Right ventricle myocardium superior (tissue), 1 donor: ENCODE measurements at regions not wholly inside any gene's neighbourhood (a gene's known extent, or its start where the extent isn't known, plus 50 kb on each side); places are given as distances from the start of the nearest gene placed in this dataset.
A peak's percentile ranks its signal among the peaks of the same experiment; 100 is the strongest.
"Not testable (repeated sequence)": the region's sequence is repeated elsewhere in the genome, so short reads cannot be mapped to it uniquely, and the experiment has no call there.

Experiments used
- ATAC-seq: fragments of 200-7000 bp; cut with Tn5 transposase; one replicate; pipeline ENCODE4 v1.9.1; 2020; ENCODE audit warnings: mild to moderate bottlenecking; ENCODE audit not compliant: poor library complexity
- DNase-seq: peaks from one replicate; pipeline ENCODE4 v3.0.0-alpha.2; 2020
- intact Hi-C: fragments of 100-400 bp; cut with DNase I; formaldehyde crosslinking; loops from one replicate; pipeline ENCODE4 v1.11.2; 2022
- donor health status: DM: no; HTN: yes; CAD: no; lungs with severe emphysema.

GRCh38 chr6:137680705-137681346 is 186.2 kb upstream of the TNFAIP3 start:
- ATAC-seq (no peak), DNase-seq (no peak)
- intact Hi-C loops, result no loop called here

GRCh38 chr6:137681445-137682009 is 185.5 kb upstream of the TNFAIP3 start:
- DNase-seq, result no peak
- ATAC-seq, result no peak
- intact Hi-C loops, result no loop called here

- ATAC-seq, intact Hi-C loops: not testable (repeated sequence)
These were observed 184.4 kb upstream of the TNFAIP3 start for GRCh38 chr6:137682658-137683057.

GRCh38 chr6:137683916-137684315 is 183.1 kb upstream of the TNFAIP3 start:
- intact Hi-C loops, result no loop called here
- ATAC-seq (no peak), DNase-seq (no peak)

More at GRCh38 chr6:137682658-137683057, 184.4 kb upstream of the TNFAIP3 start:
- DNase-seq, result not testable (repeated sequence)

GRCh38 chr6:137685798-137686375 is 181.2 kb upstream of the TNFAIP3 start:
- ATAC-seq (no peak), DNase-seq (no peak)
- intact Hi-C loops, result no loop called here

- intact Hi-C loops, result no loop called here
- ATAC-seq (no peak), DNase-seq (no peak)
These were observed 179.2 kb upstream of the TNFAIP3 start for GRCh38 chr6:137687818-137688217.

- DNase-seq (no peak), ATAC-seq (no peak)
- intact Hi-C loops, result no loop called here
These were observed 178.7 kb upstream of the TNFAIP3 start for GRCh38 chr6:137688230-137688971.

- no peak for ATAC-seq
- no peak for DNase-seq
- intact Hi-C loops, result no loop called here
These were observed 177.7 kb upstream of the TNFAIP3 start for GRCh38 chr6:137689377-137689776.

- ATAC-seq (no peak), DNase-seq (no peak)
- intact Hi-C loops, result no loop called here
These were observed 177.0 kb upstream of the TNFAIP3 start for GRCh38 chr6:137690034-137690433.

- ATAC-seq (no peak), DNase-seq (no peak)
- intact Hi-C loops, result no loop called here
These were observed 176.3 kb upstream of the TNFAIP3 start for GRCh38 chr6:137690721-137691120.

GRCh38 chr6:137692308-137692707 is 174.8 kb upstream of the TNFAIP3 start:
- no peak for ATAC-seq
- intact Hi-C loops, result no loop called here
- no peak for DNase-seq

GRCh38 chr6:137692806-137693205 is 174.3 kb upstream of the TNFAIP3 start:
- ATAC-seq (no peak), DNase-seq (no peak)
- intact Hi-C loops, result no loop called here

- DNase-seq, result no peak
- intact Hi-C loops, result no loop called here
- ATAC-seq, result peak; percentile 33
These were observed 173.3 kb upstream of the TNFAIP3 start for GRCh38 chr6:137693711-137694110.

- intact Hi-C loops, result no loop called here
- peak; percentile 70 for ATAC-seq
These were observed 170.3 kb upstream of the TNFAIP3 start for GRCh38 chr6:137696765-137697164.

GRCh38 chr6:137697267-137697938 is 169.7 kb upstream of the TNFAIP3 start:
- no peak for DNase-seq
- intact Hi-C loops, result no loop called here
- peak; percentile 80 for ATAC-seq

More at GRCh38 chr6:137696765-137697164, 170.3 kb upstream of the TNFAIP3 start:
- no peak for DNase-seq

GRCh38 chr6:137698636-137699030 is 168.4 kb upstream of the TNFAIP3 start:
- ATAC-seq, result peak; percentile 28
- DNase-seq, result no peak
- intact Hi-C loops, result no loop called here

- ATAC-seq (no peak), DNase-seq (peak; percentile 52)
- intact Hi-C loops, result no loop called here
These were observed 167.9 kb upstream of the TNFAIP3 start for GRCh38 chr6:137699031-137699683.

GRCh38 chr6:137700161-137700560 is 166.9 kb upstream of the TNFAIP3 start:
- ATAC-seq, result no peak
- DNase-seq, result no peak
- intact Hi-C loops, result loop anchor here (10.0 kb wide), 1 partner anchor 405 kb away; the partner anchor contains the start of gene PERP
